ENCODE measurements at regions not wholly inside any gene's neighbourhood (a gene's known extent, or its start where the extent isn't known, plus 50 kb on each side); places are given as distances from the start of the nearest gene placed in this dataset.

DNA sequence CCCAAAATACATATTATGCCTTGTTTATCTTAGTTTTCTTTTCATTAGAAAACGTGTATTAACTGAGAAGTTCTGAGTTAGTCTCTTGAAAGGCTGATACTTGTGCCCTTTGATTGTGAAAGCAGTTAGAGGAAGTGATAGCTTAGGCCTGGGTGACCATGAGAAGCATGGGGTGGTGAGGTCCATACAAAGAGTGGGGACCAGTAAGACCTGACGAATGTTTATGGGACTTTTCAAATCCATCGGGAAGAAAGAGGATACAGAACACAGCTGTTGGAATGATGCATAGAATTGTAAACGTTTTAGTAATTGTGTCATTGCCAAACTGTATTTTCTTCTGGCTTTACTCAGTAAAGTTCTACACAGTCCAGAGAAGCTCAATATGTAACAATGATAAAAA, 259.8 kb downstream of the LMO4 start:
- Mint-ChIP-seq H3K9me3 (no peaks in the 10 kb centered on the region), H3K4me3 (no peak overlapping the region), H3K36me3 (no peaks in the 10 kb centered on the region), H3K27me3 (no peaks in the 10 kb centered on the region), H3K27ac (no peak overlapping the region), H3K4me1 (no peaks in the 10 kb centered on the region)
- DNase-seq: no peak

DNA sequence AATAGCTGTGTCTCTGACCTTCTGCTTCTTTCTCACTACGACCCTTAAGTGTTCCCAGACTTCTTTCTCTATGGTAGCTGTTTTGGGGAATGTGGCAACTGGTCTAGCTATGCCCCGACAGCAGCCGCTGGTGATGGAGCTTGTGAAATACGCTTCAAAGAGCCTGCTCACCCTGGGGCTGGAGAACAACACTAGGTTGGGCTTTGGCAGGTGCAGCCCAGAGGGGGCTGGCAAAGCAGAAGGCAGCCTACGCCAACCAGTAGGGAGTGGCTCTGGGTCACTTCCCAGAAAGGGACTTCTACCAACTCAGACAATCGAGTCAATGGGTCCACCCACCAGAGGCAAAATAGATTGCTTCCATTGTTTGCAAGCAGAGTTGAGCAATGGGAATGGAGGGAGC, 262.8 kb downstream of the LMO4 start:
- H3K36me3 Mint-ChIP-seq: no peaks in the 10 kb centered on the region
- H3K9me3 Mint-ChIP-seq: no peaks in the 10 kb centered on the region
- no peaks in the 10 kb centered on the region for H3K4me1 Mint-ChIP-seq
- no peak overlapping the region for H3K27ac Mint-ChIP-seq
- no peak for DNase-seq
- H3K27me3 Mint-ChIP-seq: no peaks in the 10 kb centered on the region
- no peak overlapping the region for H3K4me3 Mint-ChIP-seq

DNA sequence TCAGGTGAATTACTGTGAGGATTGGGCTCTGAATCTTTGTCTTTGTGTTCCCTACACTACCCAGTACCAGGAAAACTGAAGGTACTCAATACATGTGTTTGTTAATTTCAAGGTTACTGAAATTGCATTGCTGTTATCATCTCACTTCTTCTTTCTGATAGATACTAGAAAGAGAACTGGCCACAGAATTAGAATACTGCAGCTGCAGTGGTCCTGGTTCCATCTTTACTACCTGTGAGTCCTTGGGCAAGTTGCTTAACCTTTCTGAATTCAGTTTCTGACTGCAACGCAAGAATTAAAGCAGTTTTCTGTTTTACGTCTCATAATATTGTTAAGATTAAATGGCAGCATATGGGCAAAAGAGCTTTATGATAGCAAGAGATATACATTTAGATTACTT, 263.5 kb downstream of the LMO4 start:
- Mint-ChIP-seq H3K27ac (no peak overlapping the region), H3K27me3 (no peaks in the 10 kb centered on the region), H3K36me3 (no peaks in the 10 kb centered on the region), H3K9me3 (no peaks in the 10 kb centered on the region), H3K4me1 (no peaks in the 10 kb centered on the region), H3K4me3 (no peak overlapping the region)
- no peak for DNase-seq

DNA sequence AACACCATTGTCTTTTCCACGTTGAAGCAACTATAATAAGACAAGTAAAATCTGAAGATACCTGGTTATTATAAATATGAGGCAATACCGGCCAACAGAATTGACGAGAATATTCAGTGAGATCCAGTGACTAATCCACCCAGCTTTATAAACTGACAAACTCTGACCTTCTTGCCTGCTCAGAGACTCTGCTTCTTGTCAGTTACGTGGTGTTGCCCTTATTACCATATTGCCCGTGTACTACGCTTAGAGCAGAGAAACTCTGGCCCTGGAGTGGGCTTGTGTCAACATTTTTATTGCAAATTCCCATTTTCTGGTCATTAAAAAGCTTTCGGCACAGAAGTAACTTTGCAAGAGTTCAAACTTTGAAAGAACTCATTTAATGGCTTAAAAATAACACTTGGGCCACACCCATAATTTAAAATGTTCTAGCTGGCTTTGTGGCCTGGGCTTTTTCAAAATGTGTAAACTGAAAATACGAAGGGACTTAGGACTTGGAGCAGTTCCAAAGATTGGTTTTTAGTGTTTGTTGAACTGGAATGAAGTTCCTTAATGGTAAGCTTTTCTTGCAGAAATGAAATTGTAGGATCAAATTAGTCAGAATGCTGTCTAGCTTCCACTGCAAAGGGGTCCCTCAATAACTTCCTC, 266.2 kb downstream of the LMO4 start:
- H3K9me3 Mint-ChIP-seq: no peaks in the 10 kb centered on the region
- no peak overlapping the region for H3K27ac Mint-ChIP-seq
- no peak overlapping the region for H3K4me3 Mint-ChIP-seq
- H3K36me3 Mint-ChIP-seq: no peaks in the 10 kb centered on the region
- no peaks in the 10 kb centered on the region for H3K4me1 Mint-ChIP-seq
- no peaks in the 10 kb centered on the region for H3K27me3 Mint-ChIP-seq
- no peak for DNase-seq

DNA sequence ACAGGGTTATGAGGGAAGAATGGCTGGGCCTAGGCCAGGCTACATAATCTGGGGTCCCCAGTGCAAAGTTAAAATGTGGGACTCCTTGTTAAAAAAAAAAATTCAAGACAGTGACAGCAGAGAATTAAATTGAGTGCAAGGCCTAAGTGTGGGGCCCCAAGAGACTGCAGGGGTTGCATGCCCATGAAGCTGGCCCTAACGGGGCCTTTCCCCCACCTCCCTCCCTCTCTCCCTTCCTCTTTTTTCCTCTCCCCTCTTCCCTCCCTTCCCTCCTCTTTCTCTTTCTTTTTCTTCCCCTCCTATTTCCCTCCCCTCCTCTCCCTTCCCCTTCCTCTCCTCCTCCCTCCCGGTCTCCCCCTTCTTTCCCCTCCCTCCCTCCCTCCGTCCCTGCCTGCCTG, 266.7 kb downstream of the LMO4 start:
- no peaks in the 10 kb centered on the region for H3K4me1 Mint-ChIP-seq
- no peaks in the 10 kb centered on the region for H3K27me3 Mint-ChIP-seq
- DNase-seq: no peak
- no peaks in the 10 kb centered on the region for H3K36me3 Mint-ChIP-seq
- H3K4me3 Mint-ChIP-seq: no peak overlapping the region
- H3K9me3 Mint-ChIP-seq: no peaks in the 10 kb centered on the region
- H3K27ac Mint-ChIP-seq: no peak overlapping the region

DNA sequence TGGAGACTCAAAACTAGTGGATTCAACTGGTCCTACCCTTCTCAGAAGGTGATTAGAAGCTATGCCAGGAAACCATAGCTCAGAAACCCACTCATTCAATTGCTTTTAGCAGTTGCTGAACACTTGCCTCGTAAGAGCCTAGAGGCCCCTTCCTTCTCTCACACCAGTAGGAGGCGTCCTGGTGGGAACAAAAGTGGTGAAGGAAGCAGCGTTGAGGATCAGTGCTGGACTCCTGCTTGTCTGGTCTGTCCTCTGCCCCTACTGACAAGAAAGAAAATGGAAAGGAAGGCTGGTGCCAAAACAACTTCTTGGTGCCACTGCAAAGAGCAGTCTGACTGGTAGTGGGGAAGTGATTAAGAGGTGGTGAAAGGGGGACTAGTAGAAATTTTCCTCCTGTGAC, 269.7 kb downstream of the LMO4 start:
- Mint-ChIP-seq H3K4me1 (no peaks in the 10 kb centered on the region), H3K9me3 (no peaks in the 10 kb centered on the region), H3K36me3 (no peaks in the 10 kb centered on the region), H3K27ac (no peak overlapping the region), H3K4me3 (no peak overlapping the region), H3K27me3 (no peaks in the 10 kb centered on the region)
- DNase-seq: no peak

DNA sequence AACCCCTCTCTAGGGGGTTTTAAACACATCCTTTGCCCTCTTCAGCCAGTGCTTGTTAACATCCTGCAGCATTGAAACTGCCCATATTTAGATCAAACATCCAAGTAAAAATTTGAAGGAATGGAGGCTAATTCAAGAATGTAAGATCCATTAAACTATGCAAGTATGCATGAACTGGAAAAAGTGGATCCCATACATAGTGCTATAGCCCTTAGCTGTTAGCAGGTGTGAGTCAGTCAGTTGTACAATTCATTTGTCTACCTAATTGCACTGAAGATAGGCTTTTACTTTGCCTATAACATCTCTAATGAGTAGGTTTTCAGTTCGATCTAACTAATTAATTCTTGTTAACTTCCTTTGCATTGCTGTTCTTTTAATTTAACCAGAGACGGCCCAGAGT, 270.9 kb downstream of the LMO4 start:
- DNase-seq: no peak
- Mint-ChIP-seq H3K27ac (no peak overlapping the region), H3K27me3 (no peaks in the 10 kb centered on the region), H3K36me3 (no peaks in the 10 kb centered on the region), H3K9me3 (no peaks in the 10 kb centered on the region), H3K4me3 (no peak overlapping the region), H3K4me1 (no peaks in the 10 kb centered on the region)

DNA sequence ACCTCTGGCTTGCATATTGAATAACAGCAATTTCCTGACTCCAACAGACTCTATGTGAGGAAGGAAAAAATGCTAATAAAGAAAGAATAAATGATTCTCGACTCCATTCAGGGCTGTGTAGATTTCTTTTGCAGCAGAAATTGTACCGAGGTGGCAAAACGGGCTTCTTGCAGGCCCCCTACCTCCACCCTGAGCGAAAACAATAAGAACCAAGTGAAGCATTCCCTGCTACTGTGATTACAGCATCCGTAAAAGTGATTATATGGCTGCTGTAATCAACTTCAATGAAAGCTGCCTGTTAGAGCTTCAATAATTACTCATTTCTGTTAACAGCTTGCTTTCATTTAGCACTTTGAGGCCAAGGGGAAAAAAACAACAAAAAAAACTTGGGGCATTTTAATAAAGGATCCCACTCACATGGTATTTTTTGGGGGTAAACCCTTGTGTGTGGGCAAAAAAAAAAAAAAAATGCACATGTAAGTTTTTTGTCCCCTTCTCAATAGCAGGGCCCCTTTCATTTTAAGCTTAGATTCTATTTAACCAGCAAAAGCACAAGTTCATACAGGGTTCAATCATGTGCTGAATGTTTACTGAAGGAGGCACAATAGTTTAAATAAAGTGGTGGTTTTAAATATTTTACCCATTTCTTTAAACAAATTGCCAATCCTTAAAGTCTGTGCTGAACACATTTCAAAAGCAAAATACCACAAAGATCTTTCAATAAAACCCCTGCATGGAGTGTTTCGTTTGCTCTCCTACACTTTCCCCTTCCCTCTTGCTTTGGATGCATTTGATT, 271.6 kb downstream of the LMO4 start:
- Mint-ChIP-seq H3K36me3 (no peaks in the 10 kb centered on the region), H3K27ac (no peak overlapping the region), H3K4me3 (no peak overlapping the region), H3K9me3 (no peaks in the 10 kb centered on the region), H3K4me1 (no peaks in the 10 kb centered on the region), H3K27me3 (no peaks in the 10 kb centered on the region)
- DNase-seq: no peak

DNA sequence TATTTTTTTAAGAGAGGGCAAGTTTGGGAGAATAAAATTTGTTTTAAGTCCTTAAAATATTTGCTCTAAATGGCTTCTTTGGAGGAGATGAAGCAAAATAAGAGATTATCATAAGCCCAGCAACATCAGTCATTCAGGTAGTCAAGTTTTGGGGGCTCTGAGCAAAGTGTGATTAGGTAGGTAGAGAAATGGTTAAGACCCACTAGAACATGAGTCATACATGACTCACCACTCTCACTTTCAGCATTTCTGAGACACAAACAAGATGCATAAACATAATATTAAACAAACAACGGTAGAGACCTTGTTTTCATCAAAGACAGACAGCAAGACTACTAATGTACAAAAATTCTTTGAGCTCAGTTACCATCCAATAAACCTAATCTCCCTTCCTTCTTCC, 272.2 kb downstream of the LMO4 start:
- DNase-seq: no peak
- no peaks in the 10 kb centered on the region for H3K36me3 Mint-ChIP-seq
- no peak overlapping the region for H3K27ac Mint-ChIP-seq
- no peaks in the 10 kb centered on the region for H3K27me3 Mint-ChIP-seq
- no peaks in the 10 kb centered on the region for H3K4me1 Mint-ChIP-seq
- H3K4me3 Mint-ChIP-seq: no peak overlapping the region
- no peaks in the 10 kb centered on the region for H3K9me3 Mint-ChIP-seq

DNA sequence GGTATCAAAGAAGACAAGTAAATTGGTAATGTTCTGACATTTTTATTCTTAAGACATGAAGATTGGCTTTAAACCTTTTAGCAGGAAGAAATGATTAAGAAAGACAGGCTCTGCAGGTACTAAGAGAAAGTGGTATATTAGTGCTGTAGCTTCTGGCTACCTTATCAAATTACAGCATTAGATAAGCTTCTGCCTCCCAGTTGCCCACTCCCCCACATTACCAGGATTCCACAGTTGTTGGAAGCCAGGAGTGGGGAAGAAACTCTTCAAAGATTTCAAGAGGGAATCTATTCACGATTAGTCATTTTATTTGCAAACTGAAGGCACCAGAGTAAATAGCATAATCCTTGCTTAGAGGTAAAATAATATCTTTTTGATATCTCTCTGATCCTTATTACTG, 274.9 kb downstream of the LMO4 start:
- no peaks in the 10 kb centered on the region for H3K36me3 Mint-ChIP-seq
- no peaks in the 10 kb centered on the region for H3K9me3 Mint-ChIP-seq
- no peak for DNase-seq
- H3K4me3 Mint-ChIP-seq: no peak overlapping the region
- H3K27ac Mint-ChIP-seq: no peak overlapping the region
- peaks cover 7% of the 10 kb centered on the region for H3K27me3 Mint-ChIP-seq
- H3K4me1 Mint-ChIP-seq: peaks cover 2% of the 10 kb centered on the region

DNA sequence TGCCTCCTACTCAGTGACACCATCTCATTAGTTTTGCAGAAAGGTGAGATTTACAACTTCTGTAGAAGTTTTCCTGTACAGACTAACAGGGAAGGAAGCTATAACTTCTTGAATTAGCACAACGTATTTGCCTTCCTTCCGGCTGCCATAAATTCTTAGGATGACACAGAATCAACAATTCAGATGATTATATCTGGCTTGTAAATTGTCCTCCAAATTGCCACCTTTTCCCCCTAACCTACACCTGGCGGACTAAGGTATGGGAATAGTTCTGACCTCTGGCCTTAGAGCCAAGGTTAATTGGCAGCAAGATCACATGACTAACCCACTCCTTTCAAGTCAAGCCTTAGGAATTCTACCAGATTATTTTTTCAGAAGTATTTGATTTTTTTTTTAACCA, 284.3 kb downstream of the LMO4 start:
- no peaks in the 10 kb centered on the region for H3K36me3 Mint-ChIP-seq
- H3K27ac Mint-ChIP-seq: no peak overlapping the region
- no peaks in the 10 kb centered on the region for H3K27me3 Mint-ChIP-seq
- no peaks in the 10 kb centered on the region for H3K9me3 Mint-ChIP-seq
- H3K4me3 Mint-ChIP-seq: no peak overlapping the region
- H3K4me1 Mint-ChIP-seq: no peaks in the 10 kb centered on the region
- DNase-seq: no peak

DNA sequence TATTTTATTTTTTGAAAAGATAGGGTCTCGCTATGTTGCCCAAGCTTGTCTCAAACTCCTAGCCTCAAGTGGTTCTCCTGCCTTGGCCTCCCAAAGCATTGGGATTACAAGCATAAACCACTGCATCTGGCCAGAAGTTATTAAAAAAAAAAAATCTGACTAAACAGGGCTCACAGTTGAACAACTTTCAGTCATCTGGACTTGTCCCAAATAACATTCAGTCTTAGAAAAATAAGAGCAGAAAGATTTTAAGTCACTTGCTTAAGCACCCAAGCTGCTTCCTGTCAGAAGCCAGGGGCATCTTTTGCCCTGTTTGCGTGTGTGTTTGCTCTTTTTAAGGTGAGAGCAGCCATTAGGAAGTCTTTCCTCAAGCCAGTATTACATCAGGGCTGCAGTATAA, 286.8 kb downstream of the LMO4 start:
- Mint-ChIP-seq H3K4me1 (no peaks in the 10 kb centered on the region), H3K27me3 (no peaks in the 10 kb centered on the region), H3K36me3 (no peaks in the 10 kb centered on the region), H3K27ac (no peak overlapping the region), H3K9me3 (peaks cover 2% of the 10 kb centered on the region), H3K4me3 (no peak overlapping the region)
- DNase-seq: no peak

DNA sequence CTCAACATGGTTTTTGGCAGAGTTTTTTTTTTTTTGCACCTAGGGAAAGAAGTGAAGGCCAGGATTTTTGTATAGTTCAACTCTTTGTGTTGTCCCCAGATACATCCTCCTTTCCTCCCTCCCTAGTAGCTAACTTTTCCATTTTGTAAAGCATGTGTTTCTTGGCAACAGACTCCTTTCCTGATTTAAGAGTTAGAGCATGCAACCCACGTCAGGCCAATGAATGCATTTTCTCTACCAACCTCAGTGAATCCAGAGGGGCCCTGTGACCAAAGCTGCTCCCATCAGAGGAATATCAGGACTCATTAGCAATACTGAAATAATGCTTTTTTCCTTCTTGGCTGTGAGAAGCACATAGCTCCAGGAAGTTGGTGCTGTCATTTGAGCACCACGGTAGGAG, 287.2 kb downstream of the LMO4 start:
- no peak overlapping the region for H3K4me3 Mint-ChIP-seq
- no peaks in the 10 kb centered on the region for H3K4me1 Mint-ChIP-seq
- H3K9me3 Mint-ChIP-seq: peaks cover 2% of the 10 kb centered on the region
- no peak overlapping the region for H3K27ac Mint-ChIP-seq
- no peaks in the 10 kb centered on the region for H3K36me3 Mint-ChIP-seq
- no peaks in the 10 kb centered on the region for H3K27me3 Mint-ChIP-seq
- DNase-seq: no peak

DNA sequence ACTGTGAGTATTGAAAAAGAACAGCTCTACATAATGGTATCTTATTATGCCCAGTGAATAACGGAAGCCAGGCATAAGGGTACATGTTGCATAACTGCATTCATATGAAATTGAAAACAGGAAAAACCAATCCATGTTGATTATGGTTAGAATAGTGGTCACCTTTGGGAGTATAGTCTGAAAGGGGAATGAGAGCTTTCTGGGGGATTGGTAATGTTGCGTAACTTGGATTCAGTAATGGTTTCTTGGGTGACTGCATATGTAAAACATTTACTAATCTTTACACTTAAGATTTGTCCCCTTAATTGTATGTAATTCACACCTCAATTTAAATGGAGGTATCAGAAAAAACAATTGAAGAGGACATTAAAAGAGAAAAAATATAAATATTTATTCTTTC, 292.1 kb downstream of the LMO4 start:
- H3K9me3 Mint-ChIP-seq: peaks cover 2% of the 10 kb centered on the region
- no peak for DNase-seq
- no peak overlapping the region for H3K27ac Mint-ChIP-seq
- no peaks in the 10 kb centered on the region for H3K4me1 Mint-ChIP-seq
- H3K27me3 Mint-ChIP-seq: no peaks in the 10 kb centered on the region
- no peak overlapping the region for H3K4me3 Mint-ChIP-seq
- no peaks in the 10 kb centered on the region for H3K36me3 Mint-ChIP-seq

DNA sequence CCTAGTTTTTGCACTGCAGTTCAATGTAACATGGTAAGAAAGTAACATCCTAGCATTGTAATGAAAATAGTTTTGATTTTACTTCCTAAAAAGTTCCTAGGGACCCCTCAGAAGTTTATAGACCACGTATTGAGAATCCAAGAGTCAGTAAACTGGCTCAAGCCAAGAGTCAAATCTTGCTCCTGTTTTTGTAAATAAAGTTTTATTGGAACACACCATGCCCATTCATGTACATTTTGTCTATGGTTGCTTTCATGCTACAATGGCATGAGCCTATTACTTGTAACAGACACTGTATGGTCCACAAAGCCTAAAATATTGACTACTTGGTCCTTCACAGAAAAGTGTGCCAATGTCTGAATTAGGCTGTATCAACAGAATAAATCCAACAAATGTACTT, 301.0 kb downstream of the LMO4 start:
- no peaks in the 10 kb centered on the region for H3K36me3 Mint-ChIP-seq
- H3K27ac Mint-ChIP-seq: no peak overlapping the region

DNA sequence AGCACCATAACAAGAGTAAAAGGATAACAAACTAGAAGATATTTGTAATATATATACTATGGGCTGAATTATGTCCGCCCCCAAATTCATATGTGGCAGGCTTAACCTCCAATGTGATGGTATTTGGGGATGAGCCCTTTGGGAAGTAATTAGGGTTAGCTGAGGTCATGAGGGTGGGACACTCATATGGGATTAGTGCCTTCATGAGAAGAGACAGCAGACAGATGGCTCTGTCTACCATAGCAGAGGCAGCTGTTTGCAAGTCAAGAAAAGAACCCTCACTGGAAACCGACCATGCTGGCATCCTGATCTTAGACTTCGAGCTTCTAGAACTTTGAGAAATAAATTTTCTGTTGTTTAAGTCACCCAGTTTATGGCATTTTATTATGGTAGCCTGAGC, 303.6 kb downstream of the LMO4 start:
- Mint-ChIP-seq H3K27ac (no peak overlapping the region), H3K4me1 (no peaks in the 10 kb centered on the region)

More for the DNA sequence above, 301.0 kb downstream of the LMO4 start:
- Mint-ChIP-seq H3K4me3 (no peak overlapping the region), H3K9me3 (no peaks in the 10 kb centered on the region), H3K27me3 (no peaks in the 10 kb centered on the region), H3K4me1 (no peaks in the 10 kb centered on the region)
- no peak for DNase-seq

More for the DNA sequence above, 303.6 kb downstream of the LMO4 start:
- H3K9me3 Mint-ChIP-seq: no peaks in the 10 kb centered on the region
- no peak for DNase-seq
- H3K27me3 Mint-ChIP-seq: no peaks in the 10 kb centered on the region
- no peak overlapping the region for H3K4me3 Mint-ChIP-seq
- no peaks in the 10 kb centered on the region for H3K36me3 Mint-ChIP-seq
